ENCODE measurements at regions not wholly inside any gene's neighbourhood (a gene's known extent, or its start where the extent isn't known, plus 50 kb on each side); places are given as distances from the start of the nearest gene placed in this dataset.

GRCh38 chr5:99664972-99665371, 736.2 kb upstream of the CHD1 start:
- no peak overlapping the region for H3K27ac ChIP-seq (ENCODE audit: low read depth, low read length)
- no peaks in the 10 kb centered on the region for H3K36me3 ChIP-seq (ENCODE audit: control insufficient read depth in 1 of 2, insufficient read depth in 2 of 2, low read length in 2 of 2)
- no peaks in the 10 kb centered on the region for H3K27me3 ChIP-seq (ENCODE audit: control insufficient read depth in 1 of 2, insufficient read depth in 2 of 2, low read length in 2 of 2)
- no peak overlapping the region for H3K9ac ChIP-seq (ENCODE audit: low read depth in 1 of 2, low read length in 2 of 2)
- no peaks in the 10 kb centered on the region for H3K9me3 ChIP-seq (ENCODE audit: control insufficient read depth in 1 of 2, low read length in 2 of 2)
- no peaks in the 10 kb centered on the region for H3K4me1 ChIP-seq (ENCODE audit: control insufficient read depth in 1 of 2, insufficient read depth in 2 of 2, low read length in 2 of 2)
- no peak overlapping the region for H3K4me3 ChIP-seq (ENCODE audit: low read depth in 1 of 2, low read length in 2 of 2)

- no peak overlapping the region for H3K27ac ChIP-seq (ENCODE audit: low read depth, low read length)
- H3K4me1 ChIP-seq (ENCODE audit: control insufficient read depth in 1 of 2, insufficient read depth in 2 of 2, low read length in 2 of 2) = no peaks in the 10 kb centered on the region
- H3K9ac ChIP-seq (ENCODE audit: low read depth in 1 of 2, low read length in 2 of 2) = no peak overlapping the region
- no peak overlapping the region for H3K4me3 ChIP-seq (ENCODE audit: low read depth in 1 of 2, low read length in 2 of 2)
- H3K9me3 ChIP-seq (ENCODE audit: control insufficient read depth in 1 of 2, low read length in 2 of 2) = no peaks in the 10 kb centered on the region
- no peaks in the 10 kb centered on the region for H3K27me3 ChIP-seq (ENCODE audit: control insufficient read depth in 1 of 2, insufficient read depth in 2 of 2, low read length in 2 of 2)
- H3K36me3 ChIP-seq (ENCODE audit: control insufficient read depth in 1 of 2, insufficient read depth in 2 of 2, low read length in 2 of 2) = no peaks in the 10 kb centered on the region
These were observed 722.5 kb upstream of the CHD1 start for GRCh38 chr5:99651298-99651697.

- Histone ChIP-seq H3K27ac (ENCODE audit: low read depth, low read length) (no peak overlapping the region), H3K9me3 (ENCODE audit: control insufficient read depth in 1 of 2, low read length in 2 of 2) (no peaks in the 10 kb centered on the region), H3K9ac (ENCODE audit: low read depth in 1 of 2, low read length in 2 of 2) (no peak overlapping the region), H3K27me3 (ENCODE audit: control insufficient read depth in 1 of 2, insufficient read depth in 2 of 2, low read length in 2 of 2) (no peaks in the 10 kb centered on the region), H3K4me3 (ENCODE audit: low read depth in 1 of 2, low read length in 2 of 2) (no peak overlapping the region), H3K36me3 (ENCODE audit: control insufficient read depth in 1 of 2, insufficient read depth in 2 of 2, low read length in 2 of 2) (no peaks in the 10 kb centered on the region), H3K4me1 (ENCODE audit: control insufficient read depth in 1 of 2, insufficient read depth in 2 of 2, low read length in 2 of 2) (no peaks in the 10 kb centered on the region)
These were observed 717.3 kb upstream of the CHD1 start for GRCh38 chr5:99646011-99646647.

- no peaks in the 10 kb centered on the region for H3K36me3 ChIP-seq (ENCODE audit: control insufficient read depth in 1 of 2, insufficient read depth in 2 of 2, low read length in 2 of 2)
These were observed 716.0 kb upstream of the CHD1 start for GRCh38 chr5:99644822-99645221.

GRCh38 chr5:99640646-99641045, 711.8 kb upstream of the CHD1 start:
- Histone ChIP-seq H3K27me3 (ENCODE audit: control insufficient read depth in 1 of 2, insufficient read depth in 2 of 2, low read length in 2 of 2) (no peaks in the 10 kb centered on the region), H3K9ac (ENCODE audit: low read depth in 1 of 2, low read length in 2 of 2) (no peak overlapping the region), H3K4me3 (ENCODE audit: low read depth in 1 of 2, low read length in 2 of 2) (no peak overlapping the region), H3K9me3 (ENCODE audit: control insufficient read depth in 1 of 2, low read length in 2 of 2) (no peaks in the 10 kb centered on the region), H3K36me3 (ENCODE audit: control insufficient read depth in 1 of 2, insufficient read depth in 2 of 2, low read length in 2 of 2) (no peaks in the 10 kb centered on the region), H3K27ac (ENCODE audit: low read depth, low read length) (no peak overlapping the region), H3K4me1 (ENCODE audit: control insufficient read depth in 1 of 2, insufficient read depth in 2 of 2, low read length in 2 of 2) (no peaks in the 10 kb centered on the region)

More at GRCh38 chr5:99644822-99645221, 716.0 kb upstream of the CHD1 start:
- Histone ChIP-seq H3K4me1 (ENCODE audit: control insufficient read depth in 1 of 2, insufficient read depth in 2 of 2, low read length in 2 of 2) (no peaks in the 10 kb centered on the region), H3K9ac (ENCODE audit: low read depth in 1 of 2, low read length in 2 of 2) (no peak overlapping the region), H3K27me3 (ENCODE audit: control insufficient read depth in 1 of 2, insufficient read depth in 2 of 2, low read length in 2 of 2) (no peaks in the 10 kb centered on the region), H3K27ac (ENCODE audit: low read depth, low read length) (no peak overlapping the region), H3K4me3 (ENCODE audit: low read depth in 1 of 2, low read length in 2 of 2) (no peak overlapping the region), H3K9me3 (ENCODE audit: control insufficient read depth in 1 of 2, low read length in 2 of 2) (no peaks in the 10 kb centered on the region)

GRCh38 chr5:99639905-99640304, 711.1 kb upstream of the CHD1 start:
- H3K4me1 ChIP-seq (ENCODE audit: control insufficient read depth in 1 of 2, insufficient read depth in 2 of 2, low read length in 2 of 2) = no peaks in the 10 kb centered on the region
- no peak overlapping the region for H3K4me3 ChIP-seq (ENCODE audit: low read depth in 1 of 2, low read length in 2 of 2)
- H3K36me3 ChIP-seq (ENCODE audit: control insufficient read depth in 1 of 2, insufficient read depth in 2 of 2, low read length in 2 of 2) = no peaks in the 10 kb centered on the region
- no peaks in the 10 kb centered on the region for H3K9me3 ChIP-seq (ENCODE audit: control insufficient read depth in 1 of 2, low read length in 2 of 2)
- H3K27ac ChIP-seq (ENCODE audit: low read depth, low read length) = no peak overlapping the region
- no peaks in the 10 kb centered on the region for H3K27me3 ChIP-seq (ENCODE audit: control insufficient read depth in 1 of 2, insufficient read depth in 2 of 2, low read length in 2 of 2)
- no peak overlapping the region for H3K9ac ChIP-seq (ENCODE audit: low read depth in 1 of 2, low read length in 2 of 2)

GRCh38 chr5:99636663-99637062, 707.9 kb upstream of the CHD1 start:
- H3K4me1 ChIP-seq (ENCODE audit: control insufficient read depth in 1 of 2, insufficient read depth in 2 of 2, low read length in 2 of 2) = no peaks in the 10 kb centered on the region
- H3K9ac ChIP-seq (ENCODE audit: low read depth in 1 of 2, low read length in 2 of 2) = no peak overlapping the region
- no peak overlapping the region for H3K27ac ChIP-seq (ENCODE audit: low read depth, low read length)
- peaks cover 0 to 4% of the 10 kb centered on the region in 2 donors for H3K9me3 ChIP-seq (ENCODE audit: control insufficient read depth in 1 of 2, low read length in 2 of 2)
- H3K4me3 ChIP-seq (ENCODE audit: low read depth in 1 of 2, low read length in 2 of 2) = no peak overlapping the region
- H3K27me3 ChIP-seq (ENCODE audit: control insufficient read depth in 1 of 2, insufficient read depth in 2 of 2, low read length in 2 of 2) = no peaks in the 10 kb centered on the region
- no peaks in the 10 kb centered on the region for H3K36me3 ChIP-seq (ENCODE audit: control insufficient read depth in 1 of 2, insufficient read depth in 2 of 2, low read length in 2 of 2)

GRCh38 chr5:99621772-99622681, 693.2 kb upstream of the CHD1 start:
- Histone ChIP-seq H3K36me3 (ENCODE audit: control insufficient read depth in 1 of 2, insufficient read depth in 2 of 2, low read length in 2 of 2) (no peaks in the 10 kb centered on the region), H3K9me3 (ENCODE audit: control insufficient read depth in 1 of 2, low read length in 2 of 2) (no peaks in the 10 kb centered on the region), H3K9ac (ENCODE audit: low read depth in 1 of 2, low read length in 2 of 2) (no peak overlapping the region), H3K4me1 (ENCODE audit: control insufficient read depth in 1 of 2, insufficient read depth in 2 of 2, low read length in 2 of 2) (no peaks in the 10 kb centered on the region), H3K27me3 (ENCODE audit: control insufficient read depth in 1 of 2, insufficient read depth in 2 of 2, low read length in 2 of 2) (no peaks in the 10 kb centered on the region), H3K27ac (ENCODE audit: low read depth, low read length) (no peak overlapping the region), H3K4me3 (ENCODE audit: low read depth in 1 of 2, low read length in 2 of 2) (no peak overlapping the region)

GRCh38 chr5:99617335-99617734, 688.5 kb upstream of the CHD1 start:
- H3K36me3 ChIP-seq (ENCODE audit: control insufficient read depth in 1 of 2, insufficient read depth in 2 of 2, low read length in 2 of 2) = no peaks in the 10 kb centered on the region
- no peaks in the 10 kb centered on the region for H3K9me3 ChIP-seq (ENCODE audit: control insufficient read depth in 1 of 2, low read length in 2 of 2)
- H3K4me3 ChIP-seq (ENCODE audit: low read depth in 1 of 2, low read length in 2 of 2) = no peak overlapping the region
- no peak overlapping the region for H3K9ac ChIP-seq (ENCODE audit: low read depth in 1 of 2, low read length in 2 of 2)
- no peaks in the 10 kb centered on the region for H3K4me1 ChIP-seq (ENCODE audit: control insufficient read depth in 1 of 2, insufficient read depth in 2 of 2, low read length in 2 of 2)
- H3K27me3 ChIP-seq (ENCODE audit: control insufficient read depth in 1 of 2, insufficient read depth in 2 of 2, low read length in 2 of 2) = no peaks in the 10 kb centered on the region
- no peak overlapping the region for H3K27ac ChIP-seq (ENCODE audit: low read depth, low read length)

- Histone ChIP-seq H3K9ac (ENCODE audit: low read depth in 1 of 2, low read length in 2 of 2) (no peak overlapping the region), H3K4me1 (ENCODE audit: control insufficient read depth in 1 of 2, insufficient read depth in 2 of 2, low read length in 2 of 2) (no peaks in the 10 kb centered on the region), H3K27ac (ENCODE audit: low read depth, low read length) (no peak overlapping the region), H3K36me3 (ENCODE audit: control insufficient read depth in 1 of 2, insufficient read depth in 2 of 2, low read length in 2 of 2) (no peaks in the 10 kb centered on the region), H3K27me3 (ENCODE audit: control insufficient read depth in 1 of 2, insufficient read depth in 2 of 2, low read length in 2 of 2) (no peaks in the 10 kb centered on the region), H3K4me3 (ENCODE audit: low read depth in 1 of 2, low read length in 2 of 2) (no peak overlapping the region), H3K9me3 (ENCODE audit: control insufficient read depth in 1 of 2, low read length in 2 of 2) (no peaks in the 10 kb centered on the region)
These were observed 686.1 kb upstream of the CHD1 start for GRCh38 chr5:99614888-99615287.
